ENCODE measurements at regions not wholly inside any gene's neighbourhood (a gene's known extent, or its start where the extent isn't known, plus 50 kb on each side); places are given as distances from the start of the nearest gene placed in this dataset.

DNA sequence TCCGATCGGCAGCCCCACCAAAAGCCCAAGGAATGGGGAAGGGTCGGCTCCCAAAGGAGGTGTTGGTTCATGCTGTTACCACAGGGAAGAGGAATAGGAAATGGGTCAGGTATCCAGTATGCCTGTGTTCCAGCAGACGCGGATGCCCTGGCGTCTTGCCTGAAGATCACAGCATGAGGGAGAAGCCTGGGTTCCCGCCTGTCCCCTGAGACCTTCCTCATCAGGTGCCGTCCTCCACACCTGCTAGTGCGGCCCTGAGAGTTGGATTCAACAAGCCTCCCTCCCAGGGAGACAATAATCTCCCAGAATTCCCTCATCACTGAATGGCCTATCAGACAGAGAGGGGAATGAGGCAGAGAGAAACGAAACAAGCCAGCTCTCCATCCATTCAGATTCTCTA, 92.2 kb downstream of the SPATA19 start:
- no peak for TF ChIP-seq CTCF (conservative IDR thresholded peaks at IDR 0.05; ENCODE audit: low read length)
- no peak for TF ChIP-seq EZH2phosphoT487 (IDR thresholded peaks at IDR 0.05; ENCODE audit: borderline replicate concordance, low read depth, low read length)

Measured in OCI-LY7 (cell line).